ENCODE measurements at regions not wholly inside any gene's neighbourhood (a gene's known extent, or its start where the extent isn't known, plus 50 kb on each side); places are given as distances from the start of the nearest gene placed in this dataset.

GRCh38 chr10:111556666-111557065 is 479.8 kb downstream of the ADRA2A start:
- Histone ChIP-seq H3K27ac (no peak overlapping the region), H3K9me3 (no peaks in the 10 kb centered on the region), H3K4me1 (no peaks in the 10 kb centered on the region), H3K4me2 (no peak overlapping the region), H3K4me3 (no peak overlapping the region)
- TF ChIP-seq ELK1 (IDR thresholded peaks at IDR 0.05; ENCODE audit: low read depth, low read length) (no peak), JUNB (IDR thresholded peaks at IDR 0.05) (no peak), KDM1A (IDR thresholded peaks at IDR 0.05; ENCODE audit: low read depth) (no peak), ZFP36 (IDR thresholded peaks at IDR 0.05; ENCODE audit: borderline replicate concordance, partially characterized antibody) (no peak), NR3C1 (IDR thresholded peaks at IDR 0.05) (no peak), TP53 (CRISPR knock-in tag; IDR thresholded peaks at IDR 0.05) (no peak), HES2 (IDR thresholded peaks at IDR 0.05) (no peak), PHF8 (IDR thresholded peaks at IDR 0.05; ENCODE audit: borderline replicate concordance, low read depth) (no peak), E2F6 (IDR thresholded peaks at IDR 0.05; ENCODE audit: borderline replicate concordance, low read depth) (no peak)
- ATAC-seq (no peak), DNase-seq (ENCODE audit: low read depth in 1 of 2, low spot score in 1 of 2) (no peak), FAIRE-seq (no peak)
- WGBS (ENCODE audit: missing lambda C conversion rate), result 13% methylated on average over 3 of the region's 3 CpGs
- ChIA-PET CTCF (no interaction called here), POLR2A (no interaction called here)

- TF ChIP-seq ELK1 (IDR thresholded peaks at IDR 0.05; ENCODE audit: low read depth, low read length) (no peak), JUN (IDR thresholded peaks at IDR 0.05) (no peak), NFE2L2 (conservative IDR thresholded peaks at IDR 0.05; ENCODE audit: low read length) (no peak), RARB (CRISPR knock-in tag; IDR thresholded peaks at IDR 0.05) (no peak), RNF2 (IDR thresholded peaks at IDR 0.05; ENCODE audit: borderline replicate concordance, low read depth) (no peak), HMGXB4 (CRISPR knock-in tag; IDR thresholded peaks at IDR 0.05; ENCODE audit: borderline replicate concordance) (no peak), RFX5 (IDR thresholded peaks at IDR 0.05) (no peak), KDM1A (IDR thresholded peaks at IDR 0.05; ENCODE audit: low read depth) (no peak), HDAC2 (IDR thresholded peaks at IDR 0.05) (no peak), ZNF302 (CRISPR knock-in tag; IDR thresholded peaks at IDR 0.05) (no peak), MAZ (IDR thresholded peaks at IDR 0.05; ENCODE audit: borderline replicate concordance, low read depth, low read length) (no peak), CEBPB (IDR thresholded peaks at IDR 0.05) (no peak), PBX3 (IDR thresholded peaks at IDR 0.05) (no peak), BHLHE40 (IDR thresholded peaks at IDR 0.05; ENCODE audit: low read depth, low read length) (no peak), HOXA7 (CRISPR knock-in tag; IDR thresholded peaks at IDR 0.05) (no peak), REST (IDR thresholded peaks at IDR 0.05) (no peak), HOXB13 (CRISPR knock-in tag; IDR thresholded peaks at IDR 0.05; ENCODE audit: low read depth) (no peak), NPAS2 (CRISPR knock-in tag; IDR thresholded peaks at IDR 0.05; ENCODE audit: borderline replicate concordance) (no peak), CTCF (IDR thresholded peaks at IDR 0.05) (no peak), TP53 (CRISPR knock-in tag; IDR thresholded peaks at IDR 0.05) (no peak)
- no peak overlapping the region for H3K4me3 ChIP-seq
- POLR2A ChIA-PET, result no interaction called here
- no peaks in the 10 kb centered on the region for H3K4me1 ChIP-seq
- FAIRE-seq (no peak), DNase-seq (ENCODE audit: low read depth in 1 of 2, low spot score in 1 of 2) (no peak), ATAC-seq (no peak)
- no peak overlapping the region for H3K4me2 ChIP-seq
- no peak overlapping the region for H3K27ac ChIP-seq
- CTCF ChIA-PET, result no interaction called here
- 62% methylated on average over 4 of the region's 4 CpGs for WGBS (ENCODE audit: missing lambda C conversion rate)
- no peaks in the 10 kb centered on the region for H3K9me3 ChIP-seq
These were observed 481.4 kb downstream of the ADRA2A start for GRCh38 chr10:111558211-111558610.
